NCI-H2227 (cell line): ENCODE measurements at regions not wholly inside any gene's neighbourhood (a gene's known extent, or its start where the extent isn't known, plus 50 kb on each side); places are given as distances from the start of the nearest gene placed in this dataset.

Experiments
- DNase-seq: peaks from one replicate; lab custom pipeline; 2025; ENCODE audit not compliant: unreplicated experiment; lab: John Stamatoyannopoulos, UW

- no peak for DNase-seq
Measured at GRCh38 chr6:71822625-71823024, 63.7 kb upstream of the RIMS1 start.

GRCh38 chr6:71832110-71832764 lies 54.1 kb upstream of the RIMS1 start:
- peak; percentile 13 for DNase-seq
